CD4-positive, alpha-beta T cell treated with Interleukin-15 for 4 hours (primary cell): ENCODE measurements at regions not wholly inside any gene's neighbourhood (a gene's known extent, or its start where the extent isn't known, plus 50 kb on each side); places are given as distances from the start of the nearest gene placed in this dataset.
"Not testable (repeated sequence)": the region's sequence is repeated elsewhere in the genome, so short reads cannot be mapped to it uniquely, and the experiment has no call there.

ENCODE experiments used
- DNase-seq: peaks from one replicate; pipeline ENCODE4 v3.0.0-alpha.2; 2020; ENCODE audit warnings: low spot score

DNA sequence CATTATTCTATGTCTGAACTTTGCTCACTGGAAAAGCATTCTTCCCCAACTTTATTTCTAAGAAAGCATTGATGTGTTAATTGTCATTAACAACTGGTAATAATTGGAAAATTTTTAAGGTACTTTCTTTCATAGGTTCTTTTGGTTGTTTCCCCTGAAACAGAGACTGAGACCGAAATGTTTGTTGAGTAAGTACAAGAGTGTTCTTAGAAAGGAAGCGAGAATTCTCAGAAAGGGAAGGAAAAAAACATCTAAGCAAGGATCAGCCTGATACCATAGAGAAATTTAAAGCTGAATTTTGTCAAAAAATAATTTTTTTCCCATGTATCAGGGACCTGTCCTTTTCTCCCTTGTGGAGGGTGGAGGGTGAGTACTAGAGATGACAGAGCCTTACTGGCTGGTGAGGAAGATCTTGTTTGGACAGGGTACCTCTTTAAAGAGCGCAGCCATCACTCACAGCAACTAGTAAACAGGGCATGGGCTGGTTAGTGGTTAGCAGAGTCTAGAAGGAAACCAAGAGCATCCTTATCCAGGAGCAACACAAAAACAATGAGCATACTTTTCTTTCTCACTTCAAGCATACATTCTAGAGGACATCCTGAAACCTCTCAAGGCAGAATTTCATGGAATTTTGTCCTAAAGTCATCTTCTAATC, 898.5 kb downstream of the DNAH5 start:
- no peak for DNase-seq

DNA sequence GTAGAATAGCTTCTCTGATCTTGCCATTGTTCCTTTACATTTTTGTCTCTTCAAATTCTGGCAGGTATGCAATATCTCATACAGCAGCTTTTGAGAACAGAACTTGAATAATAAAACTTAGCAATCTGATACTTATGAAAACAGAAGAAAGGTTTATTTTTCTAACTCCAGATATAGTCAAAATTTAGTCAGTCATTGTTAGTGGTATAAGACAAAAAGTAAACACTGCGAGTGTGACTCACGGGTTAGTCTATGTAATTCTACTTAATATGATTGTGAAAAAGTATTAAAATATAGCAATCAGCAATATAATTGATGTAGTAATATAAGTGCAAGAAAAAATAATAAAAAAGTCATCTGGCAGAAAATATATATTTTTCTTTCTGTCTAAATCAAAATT, 910.4 kb downstream of the DNAH5 start:
- no peak for DNase-seq

DNA sequence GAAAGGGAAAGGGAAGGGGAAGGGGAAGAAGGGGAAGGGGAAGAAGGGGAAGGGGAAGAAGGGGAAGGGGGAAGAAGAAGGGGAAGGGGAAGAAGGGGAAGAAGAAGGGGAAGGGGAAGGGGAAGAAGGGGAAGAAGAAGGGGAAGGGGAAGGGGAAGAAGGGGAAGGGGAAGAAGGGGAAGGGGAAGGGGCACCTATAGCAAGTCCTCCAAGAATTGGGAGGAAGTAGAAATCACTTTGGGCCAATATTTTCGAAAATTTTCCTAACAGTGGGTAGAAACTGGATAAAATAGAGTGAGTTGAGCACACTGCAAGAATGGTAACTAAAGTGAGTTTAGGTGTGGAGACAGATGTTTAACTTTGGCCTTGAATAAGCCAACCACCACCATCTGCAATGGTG, 915.3 kb downstream of the DNAH5 start:
- DNase-seq = no peak

DNA sequence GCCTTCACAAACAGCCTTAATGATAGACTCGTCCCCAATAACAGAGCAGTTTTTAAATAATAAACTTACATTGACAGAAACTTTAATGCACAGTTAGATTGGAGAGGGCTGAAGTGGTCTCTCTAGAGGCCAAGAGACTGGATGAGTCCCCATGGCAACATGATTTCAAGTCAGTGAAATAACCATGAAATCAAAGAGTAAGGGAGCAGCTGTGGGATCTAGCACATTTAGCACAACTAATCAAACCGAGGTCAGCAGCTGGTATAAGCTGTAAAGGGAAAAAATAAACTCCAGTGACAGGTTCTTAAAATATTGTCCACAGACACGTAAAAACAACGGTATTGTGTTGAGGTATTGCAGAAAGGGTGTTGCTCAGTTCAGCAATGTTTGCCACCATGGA, 916.6 kb downstream of the DNAH5 start:
- no peak for DNase-seq

DNA sequence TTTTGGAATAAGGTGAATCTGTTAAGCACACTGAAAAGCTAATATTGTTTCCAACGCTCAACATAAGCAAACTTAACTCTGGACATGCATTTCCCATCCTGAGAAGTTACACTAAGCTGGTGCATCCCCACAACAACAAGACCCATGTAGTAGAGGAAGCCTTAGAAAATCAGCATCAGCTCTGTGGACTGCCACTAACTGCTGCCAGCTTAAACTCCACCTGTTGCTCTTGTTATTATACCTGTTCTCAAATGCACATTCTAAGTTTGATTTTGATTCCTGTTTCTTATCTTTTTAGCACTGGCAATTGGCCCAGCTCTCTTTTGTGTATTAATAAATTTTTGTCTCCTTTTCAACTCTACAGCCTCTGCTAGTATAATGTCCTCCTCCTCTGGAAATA, 924.8 kb downstream of the DNAH5 start:
- DNase-seq = no peak

DNA sequence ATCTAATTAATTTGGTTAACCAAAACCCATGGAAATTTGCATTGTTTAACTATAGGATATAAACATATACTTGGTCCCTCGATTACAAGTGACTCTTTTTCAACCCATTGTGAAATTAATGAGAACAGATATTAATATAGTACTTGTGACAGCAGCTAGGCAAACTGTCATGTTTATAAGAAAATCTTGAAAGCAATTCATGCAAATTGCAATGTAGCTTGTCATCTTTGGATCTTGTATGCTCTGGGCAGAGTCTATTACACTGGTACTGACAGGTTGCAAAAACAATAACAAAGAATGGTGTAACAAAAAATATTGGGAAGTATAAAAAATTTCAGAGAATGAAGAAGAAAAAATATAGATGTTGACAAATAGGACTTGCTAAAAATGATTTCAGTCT, 941.0 kb downstream of the DNAH5 start:
- no peak for DNase-seq

DNA sequence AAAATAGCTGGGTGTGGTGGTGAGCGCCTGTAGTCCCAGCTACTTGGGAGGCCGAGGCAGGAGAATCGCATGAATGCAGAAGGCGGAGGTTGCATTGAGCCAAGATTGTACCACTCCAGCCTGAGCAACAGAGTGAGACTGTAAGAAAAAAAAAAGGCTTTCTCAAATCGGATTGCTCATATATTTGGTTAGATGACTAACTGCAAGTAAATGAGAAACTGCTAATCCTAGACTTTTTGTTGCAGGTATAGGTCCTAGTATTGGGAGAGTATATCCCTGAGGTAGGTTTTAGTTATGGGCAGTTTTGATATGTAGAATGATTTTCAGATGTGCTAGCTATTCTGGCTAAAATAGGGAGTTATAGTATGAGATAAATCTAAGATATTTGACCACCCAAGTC, 944.8 kb downstream of the DNAH5 start:
- no peak for DNase-seq

DNA sequence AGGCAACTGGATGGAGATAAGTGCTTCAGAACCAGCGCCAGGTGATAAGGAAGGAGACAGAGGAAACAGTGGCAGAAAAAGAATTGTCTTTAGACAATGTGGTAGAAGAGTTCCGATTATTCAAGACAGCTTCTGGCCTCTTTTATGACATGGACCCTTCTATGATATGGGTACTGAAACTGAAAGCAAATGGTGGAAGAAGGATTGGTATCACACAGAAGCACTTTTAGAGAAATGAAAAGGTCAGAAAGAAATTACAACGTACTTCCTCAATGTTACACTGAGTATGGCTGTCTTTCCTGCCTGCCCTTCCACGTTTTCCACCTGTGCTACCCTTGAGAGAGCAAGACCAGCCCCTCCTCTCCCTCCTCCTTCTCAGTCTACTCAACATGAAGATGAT, 959.3 kb downstream of the DNAH5 start:
- no peak for DNase-seq

DNA sequence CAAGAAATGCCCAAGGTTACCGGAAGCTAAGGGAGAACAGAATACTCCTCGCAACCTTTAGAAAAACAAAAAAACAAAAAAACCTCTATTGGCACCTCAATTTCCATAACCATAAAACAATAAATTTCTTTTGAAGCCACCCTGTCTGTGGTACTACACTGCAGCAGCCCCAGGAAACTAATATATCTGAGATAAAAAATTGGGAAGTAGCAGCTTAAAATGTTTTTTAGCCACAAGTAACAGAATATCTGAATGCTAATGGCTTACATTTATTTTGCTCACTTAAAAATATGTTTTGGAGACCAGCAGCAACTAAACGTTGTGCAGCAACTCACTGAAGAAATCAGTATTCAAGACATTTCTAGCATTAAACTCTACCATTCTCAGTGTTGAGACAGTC, 969.6 kb downstream of the DNAH5 start:
- no peak for DNase-seq

DNA sequence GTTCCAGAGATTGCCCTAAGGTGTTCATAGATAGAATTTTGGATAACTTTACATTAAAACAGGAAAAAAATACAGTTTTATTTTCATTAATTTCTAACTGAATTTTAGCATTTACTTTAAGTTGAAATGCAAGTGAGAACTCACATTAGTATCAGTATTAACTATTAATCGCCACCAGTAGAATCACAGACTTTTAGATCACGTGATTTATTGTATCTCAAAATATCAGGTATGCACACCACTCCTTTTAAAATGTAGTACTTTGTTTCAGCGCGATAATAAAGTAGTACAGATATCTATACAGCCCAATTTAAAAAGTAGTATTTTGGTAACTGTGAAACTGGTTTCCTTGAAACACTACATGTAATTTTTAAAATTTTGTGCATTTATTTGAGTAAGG, 978.7 kb downstream of the DNAH5 start:
- DNase-seq = no peak

DNA sequence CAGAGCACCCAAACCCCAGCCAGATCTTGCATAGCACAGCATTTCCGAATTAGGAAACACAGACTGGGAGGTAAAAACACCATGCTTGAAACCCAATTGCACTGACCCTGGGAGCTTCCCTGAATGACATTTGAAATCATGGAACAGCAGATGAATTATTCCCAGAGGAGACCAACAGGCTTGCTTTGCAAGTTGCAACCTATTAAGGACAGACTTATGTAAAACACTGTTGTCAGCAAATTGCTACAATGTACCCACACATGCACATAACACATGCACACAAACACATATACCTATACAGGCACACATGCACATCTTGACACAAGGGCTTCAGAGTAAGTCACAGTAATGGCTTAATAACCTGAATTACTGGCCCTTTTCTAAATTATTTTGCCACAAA, 984.8 kb downstream of the DNAH5 start:
- DNase-seq = no peak

DNA sequence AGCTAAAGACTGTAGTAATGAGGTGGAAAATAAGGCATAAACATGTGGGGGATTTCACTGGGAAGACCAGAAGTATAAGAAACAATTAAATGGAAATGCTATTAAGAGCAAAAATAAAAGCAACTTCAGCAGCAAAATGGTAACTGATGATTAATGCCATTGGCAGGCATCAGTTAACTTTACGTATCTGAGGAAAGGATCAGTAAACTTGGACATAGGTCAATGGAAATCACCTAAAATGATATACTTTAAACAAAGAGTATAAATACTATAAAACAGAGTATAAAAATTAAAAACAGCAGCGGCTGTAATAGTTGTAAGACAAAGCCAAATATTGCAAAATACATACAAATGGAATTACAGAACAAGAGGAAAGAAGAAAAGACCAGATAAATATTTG, 992.1 kb downstream of the DNAH5 start:
- no peak for DNase-seq

DNA sequence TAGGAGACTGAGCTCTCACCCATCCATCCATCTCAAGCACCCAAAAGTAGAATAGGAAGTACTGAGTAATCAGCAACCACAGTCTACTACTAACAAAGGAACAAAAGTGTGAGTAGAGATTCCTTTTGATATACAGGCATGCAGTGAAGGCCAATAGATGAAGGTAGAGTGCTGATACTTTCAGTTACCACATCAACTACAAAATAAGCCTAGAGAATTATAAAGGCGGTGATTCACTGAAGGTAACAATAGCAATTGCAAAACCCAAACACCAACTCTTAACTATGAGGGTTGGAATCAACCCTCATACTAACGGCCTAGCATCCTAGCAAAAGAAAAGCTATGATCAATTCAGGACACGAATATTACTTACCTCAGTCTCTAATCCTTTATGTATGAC, 992.6 kb downstream of the DNAH5 start:
- DNase-seq = no peak

DNA sequence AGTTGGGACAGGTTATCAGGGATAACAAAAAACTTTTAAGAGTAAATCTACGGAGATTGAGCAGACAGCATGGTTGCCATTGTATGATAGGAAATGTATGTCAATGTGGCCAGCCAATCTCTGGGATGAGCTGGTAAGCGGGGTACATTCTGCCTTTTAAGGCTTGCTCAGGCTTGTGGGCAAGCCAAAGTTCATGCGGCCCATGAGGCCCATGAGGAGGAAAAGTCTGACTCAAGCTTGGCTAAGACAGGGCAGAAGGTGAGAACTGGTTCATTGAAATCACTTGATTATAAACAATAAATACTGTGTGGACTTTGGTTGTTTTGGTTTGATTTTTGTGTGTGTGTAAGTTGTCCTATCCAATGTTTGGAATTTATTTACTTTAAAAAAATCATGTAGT, 997.1 kb downstream of the DNAH5 start:
- no peak for DNase-seq

DNA sequence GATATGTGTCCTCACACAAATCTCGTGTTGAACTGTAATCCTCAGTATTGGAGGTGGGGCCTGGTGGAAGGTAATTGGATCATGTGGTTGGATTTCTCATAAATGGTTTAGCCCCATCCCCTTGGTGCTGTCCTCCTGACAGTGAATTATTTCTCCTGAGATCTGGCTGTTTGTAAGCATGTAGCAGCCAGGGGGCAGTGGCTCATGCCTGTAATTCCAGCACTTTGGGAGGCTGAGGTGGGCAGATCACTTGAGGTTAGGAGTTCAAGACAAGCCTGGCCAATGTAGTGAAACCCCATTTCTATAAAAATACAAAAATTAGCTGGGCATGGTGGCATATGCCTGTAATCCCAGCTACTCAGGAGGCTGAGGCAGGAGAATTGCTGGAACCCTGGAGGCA, 999.0 kb downstream of the DNAH5 start:
- not testable (repeated sequence) for DNase-seq

DNA sequence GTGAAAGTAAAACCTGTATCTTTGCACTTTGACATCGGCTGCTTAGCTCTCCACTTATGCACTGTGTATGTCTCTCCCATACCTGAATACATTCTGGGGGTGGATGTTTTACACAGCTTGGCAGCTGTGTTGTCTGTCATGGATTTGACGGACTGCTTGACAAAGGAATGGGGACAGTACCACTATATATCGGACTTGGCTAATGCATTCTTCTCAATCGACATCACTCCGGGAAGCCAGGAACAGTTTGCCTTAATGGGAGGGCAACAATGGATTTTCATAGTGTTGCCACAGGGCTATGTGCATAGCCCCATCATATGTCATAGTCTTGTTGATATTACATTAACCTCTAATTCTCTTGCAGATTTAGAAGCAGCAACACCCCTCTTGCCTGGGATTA, 1008.3 kb downstream of the DNAH5 start:
- DNase-seq = no peak

DNA sequence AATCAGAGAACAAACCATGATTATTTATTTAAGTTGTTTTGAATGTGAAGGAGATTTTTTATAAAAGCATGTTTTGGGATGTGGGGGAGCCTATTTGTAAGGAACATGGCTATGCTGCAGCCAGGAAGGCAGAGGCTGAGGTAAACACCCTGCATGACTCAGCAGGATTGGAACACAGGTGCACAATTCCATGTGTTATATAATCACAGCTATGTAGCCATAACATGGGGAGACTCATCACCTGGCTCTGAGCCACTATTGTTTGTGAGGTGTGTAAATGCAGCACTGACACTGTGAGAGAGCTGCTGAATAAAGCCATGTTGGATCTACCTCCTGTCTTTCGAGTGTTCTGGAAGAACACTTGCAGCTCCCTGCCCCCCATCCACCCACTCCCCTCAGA, 1009.8 kb downstream of the DNAH5 start:
- no peak for DNase-seq

DNA sequence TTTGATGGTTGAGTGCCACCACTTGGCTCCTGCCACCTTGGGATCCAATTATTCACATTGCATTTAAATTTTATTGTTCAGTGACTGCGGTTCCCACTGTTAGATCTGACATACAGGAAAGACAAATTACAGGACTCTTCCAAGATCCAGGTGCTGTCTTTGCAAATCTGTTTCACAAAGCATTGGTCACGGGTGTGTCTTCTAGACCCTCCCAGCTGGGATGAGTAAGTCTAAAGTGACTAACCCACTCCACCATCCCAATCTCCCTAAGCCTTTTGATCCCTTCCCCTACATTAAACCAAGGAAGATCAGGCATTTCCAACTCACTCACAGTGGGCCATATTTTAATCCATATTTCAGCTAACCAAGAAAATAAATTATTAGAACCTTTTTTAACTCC, 1016.3 kb upstream of the CTNND2 start:
- no peak for DNase-seq

DNA sequence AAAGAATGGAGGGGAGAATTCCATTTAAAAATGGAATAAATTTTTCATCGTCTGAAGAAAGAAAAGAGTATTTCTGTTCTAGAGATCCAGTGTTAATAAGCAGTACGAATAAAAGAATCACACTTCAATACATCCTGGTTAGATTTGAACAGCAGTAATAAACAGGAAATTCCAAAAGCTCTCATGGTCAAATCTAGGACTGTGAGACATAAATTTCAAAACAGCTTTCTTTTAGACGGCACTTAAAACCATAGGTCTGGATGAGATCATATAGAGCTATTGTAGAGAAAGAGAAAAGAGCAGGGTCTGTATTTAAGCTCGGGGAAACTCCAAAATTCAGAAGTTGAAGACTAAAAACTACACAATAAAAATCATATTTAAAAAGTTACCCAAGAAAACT, 1006.9 kb upstream of the CTNND2 start:
- no peak for DNase-seq

DNA sequence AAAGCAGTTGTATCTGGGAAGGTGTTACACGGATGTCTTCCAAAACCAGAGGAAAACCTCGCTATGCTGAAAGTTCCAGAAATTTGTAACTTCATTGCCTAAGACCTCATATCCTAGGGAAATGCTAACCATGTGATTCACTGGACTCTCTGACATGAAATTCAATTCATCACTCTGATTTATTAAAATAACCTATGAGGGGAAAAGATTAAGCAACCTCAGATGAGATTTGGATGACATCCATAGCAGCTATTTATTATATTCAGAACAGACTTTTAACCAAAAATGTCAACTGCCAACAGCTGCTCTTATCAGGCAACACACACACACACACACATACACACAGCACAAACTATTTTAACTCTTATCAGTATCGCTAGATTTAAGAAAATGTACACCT, 1006.4 kb upstream of the CTNND2 start:
- DNase-seq = no peak

DNA sequence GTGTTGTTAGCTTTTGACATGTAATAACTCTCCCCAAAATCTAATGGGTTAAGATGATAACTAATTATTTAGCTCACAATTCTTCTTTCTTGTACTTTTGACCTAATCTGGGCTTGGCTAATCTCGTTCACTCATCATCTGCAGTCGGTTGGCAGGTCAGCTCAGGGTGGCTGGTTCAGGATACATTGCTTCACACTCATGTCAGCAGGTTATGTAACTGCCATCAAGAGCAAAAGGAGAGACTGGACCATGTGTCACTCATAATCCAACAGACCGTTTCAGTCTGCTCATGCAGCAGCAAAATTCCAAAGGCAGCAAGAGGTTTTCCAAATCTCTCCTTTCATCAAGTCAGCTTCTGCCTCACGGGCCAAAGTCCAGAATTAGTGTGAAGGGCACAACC, 998.4 kb upstream of the CTNND2 start:
- DNase-seq = no peak

DNA sequence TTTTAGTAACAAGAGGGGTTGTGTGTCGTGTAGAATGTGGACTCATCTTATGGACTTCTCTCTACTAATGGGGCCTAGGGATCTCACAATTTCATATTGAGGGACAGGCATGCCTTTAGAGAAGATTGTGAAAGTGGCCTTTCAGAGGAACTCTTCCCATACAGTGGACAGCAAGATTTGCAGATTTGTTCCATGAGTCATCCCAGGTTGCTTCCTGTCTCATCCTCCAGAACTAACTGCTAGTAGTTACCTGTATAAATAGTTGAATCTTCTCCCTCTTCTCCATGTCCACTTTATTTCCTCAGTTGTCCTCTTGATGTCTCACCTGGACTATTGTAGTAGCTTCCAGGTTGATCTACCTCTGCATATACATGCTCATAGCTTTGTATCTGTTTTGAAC, 997.5 kb upstream of the CTNND2 start:
- DNase-seq = no peak

DNA sequence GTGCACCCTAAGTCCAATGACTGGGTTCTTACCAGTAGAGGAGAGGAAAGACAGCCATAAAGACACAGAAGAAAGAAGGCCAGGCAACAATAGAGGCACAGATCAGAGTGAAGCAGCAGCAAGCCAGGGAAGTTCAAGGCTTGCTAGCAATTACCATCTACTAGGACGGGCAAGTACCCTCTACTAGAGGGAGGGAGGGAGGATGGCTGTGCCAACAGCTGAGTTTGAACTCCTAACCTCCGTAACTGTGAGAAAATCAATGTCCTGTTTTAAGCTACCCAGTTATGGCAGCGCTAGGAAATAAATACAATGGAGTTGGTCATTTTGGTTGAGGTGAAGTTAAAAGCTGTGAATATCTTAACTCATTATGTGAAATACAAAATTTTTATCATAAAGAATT, 991.8 kb upstream of the CTNND2 start:
- DNase-seq = no peak

DNA sequence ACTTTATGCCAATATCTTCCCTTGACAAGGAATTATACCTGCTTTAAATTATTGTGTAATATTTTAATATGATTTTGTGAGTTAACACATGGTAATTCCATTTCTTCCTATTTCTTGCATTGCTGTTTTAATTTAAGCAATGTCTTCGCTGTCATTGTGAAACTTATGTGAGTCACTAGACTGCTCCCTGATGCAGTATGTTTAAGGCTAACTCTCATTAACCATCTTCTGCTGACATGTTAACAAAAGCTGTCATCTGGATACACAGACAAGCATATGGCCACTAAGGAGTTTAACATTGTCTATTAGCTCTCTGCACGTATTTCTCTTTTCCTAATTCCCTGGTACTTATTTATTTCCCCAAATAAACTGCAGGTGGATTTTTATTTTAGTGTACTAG, 980.8 kb upstream of the CTNND2 start:
- no peak for DNase-seq

DNA sequence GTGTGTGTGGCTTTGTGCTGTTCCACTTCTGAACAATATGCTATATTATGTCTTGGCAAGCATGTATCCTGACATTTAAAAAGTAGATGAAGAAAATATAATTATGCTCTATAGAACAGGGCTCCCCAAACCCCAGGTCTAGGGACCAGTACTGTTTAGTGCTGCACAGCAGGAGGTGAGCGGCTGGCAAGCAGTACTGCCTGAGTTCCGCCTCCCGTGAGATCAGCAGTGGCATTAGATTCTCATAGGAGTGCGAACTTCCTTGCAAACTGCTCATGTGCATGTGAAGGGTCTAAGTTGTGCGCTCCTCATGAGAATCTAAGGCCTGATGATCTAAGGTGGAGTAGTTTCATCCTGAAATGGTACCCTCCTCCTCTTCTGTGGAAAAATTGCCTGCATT, 979.1 kb upstream of the CTNND2 start:
- DNase-seq = no peak
